HG03039 (cell line): ENCODE measurements at regions not wholly inside any gene's neighbourhood (a gene's known extent, or its start where the extent isn't known, plus 50 kb on each side); places are given as distances from the start of the nearest gene placed in this dataset.
"Not testable (repeated sequence)": the region's sequence is repeated elsewhere in the genome, so short reads cannot be mapped to it uniquely, and the experiment has no call there.

Experiments used
- ATAC-seq: cut with Tn5 transposase; IDR thresholded peaks from one replicate; pipeline ENCODE4 v1.9.1; 2021; ENCODE audit warnings: mild to moderate bottlenecking, moderate library complexity; ENCODE audit not compliant: unreplicated experiment

DNA sequence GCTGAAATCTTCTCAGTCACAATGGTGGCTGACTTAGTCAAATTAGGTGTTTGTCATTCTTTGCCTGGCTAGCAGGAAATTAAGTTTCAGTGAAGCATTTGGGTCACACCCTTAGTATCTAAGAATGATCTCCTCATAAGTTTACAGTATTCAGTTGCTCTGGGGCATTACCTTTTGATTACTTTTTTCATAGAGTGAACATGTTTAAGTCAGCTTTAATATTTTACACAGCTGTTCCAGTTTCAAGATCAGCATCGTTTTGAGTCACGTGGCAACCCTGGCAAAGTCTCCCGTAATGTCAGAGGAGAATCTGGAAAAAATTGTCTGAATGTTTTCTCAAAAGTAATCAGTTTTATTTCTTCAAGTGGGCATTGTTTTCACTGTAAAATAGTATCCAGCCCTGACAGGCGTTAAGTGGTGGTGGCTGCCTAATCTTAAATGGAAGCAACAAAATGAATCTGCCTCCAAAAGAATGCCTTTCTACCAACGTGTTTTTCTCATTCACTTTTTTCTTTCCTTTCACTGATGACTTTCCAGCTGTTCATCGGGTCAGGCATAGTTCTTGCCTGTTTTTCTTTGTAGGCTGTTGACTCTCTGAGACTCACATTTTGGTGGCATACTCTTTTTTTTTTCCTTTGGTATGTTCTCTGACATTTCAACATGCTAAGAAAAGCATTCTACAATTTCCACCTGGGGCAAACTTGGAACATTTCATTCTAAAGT lies 319.6 kb upstream of the TCF4 start:
- no peak for ATAC-seq

DNA sequence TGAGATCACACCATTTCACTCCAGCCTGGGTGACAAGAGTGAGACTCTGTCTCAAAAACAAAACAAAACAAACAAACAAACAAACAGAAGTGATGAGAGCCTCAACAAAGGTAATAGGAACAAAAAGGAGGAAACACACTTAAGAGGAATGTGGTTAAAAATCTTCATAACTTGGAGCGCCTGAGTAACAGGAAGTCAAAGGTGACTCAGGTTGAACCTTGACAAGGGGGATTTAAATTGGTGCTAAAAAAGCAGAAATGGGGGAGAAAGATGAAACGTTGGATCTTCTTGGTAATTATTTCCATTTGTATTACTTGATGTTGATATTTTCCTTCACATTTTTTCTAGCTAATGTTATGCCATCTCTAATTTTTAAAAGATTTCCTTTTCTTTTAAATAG lies 318.5 kb upstream of the TCF4 start:
- ATAC-seq = no peak

DNA sequence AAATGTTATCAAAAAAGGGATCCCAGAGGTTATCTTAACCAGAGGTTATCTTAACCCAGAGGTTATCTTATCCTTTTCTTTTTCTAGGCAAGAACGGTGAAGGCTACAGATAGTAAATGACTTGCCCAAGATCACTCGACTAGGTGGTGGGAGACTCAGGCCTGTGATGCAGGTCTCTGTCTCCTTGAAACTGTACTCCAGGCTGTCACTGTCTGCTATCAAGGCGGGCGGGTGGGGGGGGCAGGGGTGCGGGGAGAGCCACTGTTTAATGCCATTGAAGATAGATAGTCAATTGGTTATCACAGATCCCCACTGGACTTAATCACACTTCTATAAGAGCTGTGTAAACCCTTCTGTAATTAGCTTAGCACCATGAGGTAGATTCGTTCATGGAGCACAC lies 315.9 kb upstream of the TCF4 start:
- no peak for ATAC-seq

- ATAC-seq = no peak
These were observed 312.4 kb upstream of the TCF4 start for GRCh38 chr18:55900380-55900779.

- no peak for ATAC-seq
These were observed 309.2 kb upstream of the TCF4 start for GRCh38 chr18:55897091-55897689.

GRCh38 chr18:55893948-55894347 lies 306.0 kb upstream of the TCF4 start:
- no peak for ATAC-seq

- ATAC-seq = not testable (repeated sequence)
These were observed 305.1 kb upstream of the TCF4 start for GRCh38 chr18:55892862-55893813.

- ATAC-seq = no peak
These were observed 298.9 kb upstream of the TCF4 start for GRCh38 chr18:55886886-55887285.

GRCh38 chr18:55884498-55884897 lies 296.5 kb upstream of the TCF4 start:
- ATAC-seq = no peak

DNA sequence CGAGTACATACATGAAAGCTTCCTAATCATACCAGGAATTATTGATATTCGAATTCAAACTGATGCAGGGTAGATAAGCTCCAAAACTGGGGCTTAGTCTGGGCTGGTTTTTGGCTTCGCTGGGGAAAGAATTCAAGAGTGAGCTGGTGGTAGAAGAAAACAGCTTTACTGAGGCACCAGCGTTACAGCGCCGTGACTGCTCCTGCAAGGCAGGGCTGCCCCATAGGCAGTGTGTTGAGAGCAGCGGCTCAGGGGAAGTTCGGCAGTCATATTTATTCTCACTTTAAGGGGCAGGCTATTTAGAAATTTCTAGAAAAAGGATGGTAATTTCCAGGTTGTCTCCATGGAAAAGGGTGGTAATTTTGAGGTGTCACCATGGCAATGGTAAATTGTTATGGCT lies 292.6 kb upstream of the TCF4 start:
- no peak for ATAC-seq

DNA sequence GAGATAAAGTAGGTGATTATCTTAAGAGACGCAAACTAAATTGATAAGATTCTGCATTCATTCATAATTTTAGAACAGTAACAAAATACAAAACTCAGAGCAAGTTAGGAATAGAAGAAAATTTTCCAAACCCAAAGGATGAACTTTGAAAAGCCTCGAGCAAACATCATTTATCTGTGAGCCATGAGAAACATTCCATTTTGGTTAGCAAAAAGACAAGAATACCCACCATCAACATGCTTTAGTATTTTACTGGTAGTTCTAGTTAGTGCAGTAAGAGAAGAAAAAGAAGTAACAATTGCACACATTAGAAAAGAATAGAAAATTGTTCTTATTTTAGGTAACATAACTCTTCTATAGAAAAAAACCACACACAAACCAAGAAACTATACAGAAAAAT lies 291.3 kb upstream of the TCF4 start:
- no peak for ATAC-seq

DNA sequence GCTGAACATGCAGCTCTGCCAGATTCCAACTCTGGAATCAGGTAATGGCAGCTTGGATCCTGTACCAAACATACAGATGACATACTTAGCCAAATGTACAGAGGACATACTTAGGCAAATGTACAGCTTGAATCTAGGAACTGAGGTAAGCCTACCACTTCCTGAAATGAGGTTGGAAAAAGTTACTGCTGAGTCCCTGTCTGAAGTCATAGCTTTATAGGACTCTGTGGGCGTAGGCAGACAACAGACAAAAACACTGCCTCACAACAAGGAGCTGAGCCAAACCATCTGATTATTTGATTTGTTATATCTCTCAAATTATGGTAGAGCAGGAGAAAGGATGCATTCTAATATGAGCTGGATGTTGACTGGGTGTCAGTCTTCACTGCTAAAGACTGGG lies 290.2 kb upstream of the TCF4 start:
- ATAC-seq = no peak

DNA sequence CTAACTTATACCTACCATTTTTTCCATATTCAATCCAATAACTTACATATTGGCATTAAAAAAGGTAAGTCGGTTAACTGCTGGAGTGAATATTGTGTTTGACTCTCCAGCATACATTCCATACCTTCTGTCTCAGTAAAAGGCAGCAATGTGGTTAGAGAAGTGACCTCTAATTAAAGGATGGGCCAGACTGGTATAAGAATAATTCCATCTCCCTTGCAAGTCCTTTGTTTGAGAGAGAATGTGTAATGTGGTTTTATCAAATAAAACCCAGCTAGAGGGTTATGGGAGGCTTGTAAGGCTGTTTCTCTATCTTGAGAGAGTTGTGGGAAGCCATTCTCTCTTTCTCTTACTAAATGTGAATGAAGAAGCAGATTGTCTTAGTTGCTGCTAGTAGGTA lies 289.3 kb upstream of the TCF4 start:
- no peak for ATAC-seq

- ATAC-seq = no peak
These were observed 288.3 kb upstream of the TCF4 start for GRCh38 chr18:55876254-55876653.

GRCh38 chr18:55875371-55875901 lies 287.4 kb upstream of the TCF4 start:
- no peak for ATAC-seq

DNA sequence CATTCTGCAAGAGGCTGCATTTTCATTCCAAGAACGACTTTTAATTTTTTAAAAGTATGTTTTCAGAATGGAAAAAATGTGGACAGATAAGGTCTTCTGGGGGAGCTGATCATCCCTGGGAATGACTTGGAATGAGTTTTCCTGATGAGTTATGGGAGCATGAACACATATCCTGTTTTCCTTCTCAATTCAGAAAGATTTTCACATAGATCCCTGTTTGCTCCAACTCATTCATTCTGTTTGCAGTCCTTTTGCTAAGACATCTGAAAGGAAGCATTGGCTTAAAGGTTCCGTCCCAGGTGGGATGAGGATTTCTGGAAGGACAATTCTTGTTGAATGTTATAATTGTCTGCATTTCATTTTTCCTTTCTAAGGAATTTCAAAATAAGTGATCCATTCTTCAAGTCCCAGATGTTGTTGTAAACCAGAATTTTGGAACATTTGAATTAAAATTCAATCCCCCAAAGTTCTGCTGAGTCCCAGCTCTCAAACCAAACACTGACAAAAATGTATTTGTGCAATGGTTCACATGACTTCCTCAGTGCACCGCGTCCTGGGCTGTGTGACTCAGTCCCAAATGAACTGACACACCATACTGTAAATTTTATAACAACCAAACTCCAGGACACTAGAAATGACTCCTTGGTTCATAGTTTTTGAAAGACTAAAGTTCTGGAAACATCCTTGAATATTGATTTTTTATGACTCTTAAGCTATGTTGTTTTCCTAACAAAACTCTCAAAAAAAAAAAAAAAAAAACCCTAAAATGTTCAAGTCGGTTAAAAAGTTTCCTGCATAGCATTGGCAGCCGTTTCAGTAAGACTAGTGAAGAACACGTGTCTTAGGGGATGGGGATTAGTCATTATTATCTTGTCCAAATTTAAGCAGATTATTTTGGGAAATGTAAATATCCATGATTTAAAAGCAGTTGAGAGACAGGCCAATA lies 281.8 kb upstream of the TCF4 start:
- no peak for ATAC-seq

DNA sequence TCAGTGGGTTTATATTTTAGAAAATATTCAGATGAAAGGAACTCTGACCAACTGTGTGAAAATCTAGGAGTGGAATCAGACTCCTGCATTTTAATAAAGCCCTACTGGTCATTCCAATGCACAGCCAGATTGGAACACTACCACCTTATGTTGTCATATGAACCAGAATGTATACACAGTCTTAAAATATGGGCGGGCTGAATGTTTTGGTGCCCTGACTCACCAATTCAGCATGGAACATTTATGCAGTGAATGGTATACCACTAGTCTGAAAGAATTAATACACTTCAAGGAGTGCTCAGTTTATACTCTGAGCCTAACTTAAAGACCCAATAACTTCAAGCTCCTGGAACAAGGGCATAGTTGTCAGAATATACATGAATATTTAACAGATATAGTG lies 280.9 kb upstream of the TCF4 start:
- no peak for ATAC-seq

- ATAC-seq = no peak
These were observed 278.9 kb upstream of the TCF4 start for GRCh38 chr18:55866886-55867285.

DNA sequence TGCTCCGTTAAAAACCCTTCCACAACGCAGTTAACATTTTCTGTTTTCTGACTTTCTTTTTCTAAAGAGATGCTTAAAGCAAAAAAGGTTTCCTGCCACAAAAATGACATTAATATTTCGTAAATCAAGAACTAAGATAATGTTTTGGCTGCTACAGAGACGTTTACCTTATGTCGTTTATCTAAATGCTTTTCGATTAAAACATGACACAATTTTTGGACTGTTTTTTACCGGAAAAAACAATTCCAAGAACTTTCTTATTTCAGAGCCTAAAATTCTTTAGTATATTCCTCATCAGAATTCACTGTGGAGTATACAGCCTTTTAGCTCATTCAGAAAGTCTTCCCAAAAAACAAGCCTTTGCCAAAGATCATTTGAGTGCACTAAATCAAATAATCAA lies 278.0 kb upstream of the TCF4 start:
- no peak for ATAC-seq

DNA sequence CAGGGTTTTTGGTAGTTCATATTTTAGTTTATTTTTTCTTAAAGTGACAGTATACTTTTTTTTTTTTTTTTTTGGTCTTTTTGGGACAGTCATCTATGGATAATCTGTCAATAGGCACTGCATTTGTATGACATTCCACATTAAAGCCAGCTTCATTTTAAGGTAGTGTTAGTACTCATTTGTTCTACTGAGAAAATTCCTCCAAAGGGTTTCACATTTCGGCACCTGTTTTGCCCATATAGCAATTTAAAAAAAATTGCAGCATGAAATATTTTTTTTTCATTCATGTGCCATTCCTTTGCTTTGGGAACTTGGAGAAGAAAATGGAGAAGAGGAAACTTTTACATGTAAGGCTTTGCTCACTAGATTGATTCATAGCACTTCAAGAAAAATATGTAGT lies 276.3 kb upstream of the TCF4 start:
- ATAC-seq = no peak
